ENCODE measurements at regions not wholly inside any gene's neighbourhood (a gene's known extent, or its start where the extent isn't known, plus 50 kb on each side); places are given as distances from the start of the nearest gene placed in this dataset.

DNA sequence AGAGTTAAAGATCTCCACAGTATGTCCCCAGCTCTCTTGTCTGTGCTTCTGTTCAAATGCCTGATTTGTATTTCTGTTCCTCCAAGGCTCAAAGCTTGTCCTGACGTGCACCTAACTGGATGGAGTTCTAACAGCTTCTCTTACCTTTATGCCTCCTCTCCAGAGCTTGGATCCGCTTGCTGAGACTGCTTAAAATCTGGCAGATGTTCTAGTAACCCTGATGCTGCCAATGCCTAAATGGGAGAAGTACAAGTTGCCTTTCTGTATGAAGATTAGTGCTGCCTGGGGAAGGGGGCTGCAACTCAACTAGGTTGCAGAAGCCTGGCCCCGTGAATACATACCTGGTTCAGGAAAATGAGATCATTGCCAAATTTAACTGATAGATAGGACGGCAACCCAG, 354.5 kb upstream of the KCNMB2 start:
- ChIA-PET POLR2A (interaction anchor here (0.7 kb wide), 1 partner anchor 14 kb away, joined by 5 read pairs; no protein-coding TSS in a partner anchor), CTCF (interaction anchor here (0.9 to 1.0 kb wide), 2 partner anchors 8 to 13 kb away, joined by 3 to 5 read pairs; no protein-coding TSS in a partner anchor)
- H3K4me1 Mint-ChIP-seq (ENCODE audit: insufficient read depth, unreplicated experiment) = peaks cover 4% of the 10 kb centered on the region
- no peak overlapping the region for H3K4me3 Mint-ChIP-seq (ENCODE audit: unreplicated experiment)
- H3K27ac Mint-ChIP-seq (ENCODE audit: low read depth, unreplicated experiment) = no peak overlapping the region
- no peak for DNase-seq (ENCODE audit: unreplicated experiment)
- BruUV-seq (replicated peaks) = no TSS peak
- H3K36me3 Mint-ChIP-seq (ENCODE audit: insufficient read depth, unreplicated experiment) = no peaks in the 10 kb centered on the region
- TF ChIP-seq, protein P1, sequence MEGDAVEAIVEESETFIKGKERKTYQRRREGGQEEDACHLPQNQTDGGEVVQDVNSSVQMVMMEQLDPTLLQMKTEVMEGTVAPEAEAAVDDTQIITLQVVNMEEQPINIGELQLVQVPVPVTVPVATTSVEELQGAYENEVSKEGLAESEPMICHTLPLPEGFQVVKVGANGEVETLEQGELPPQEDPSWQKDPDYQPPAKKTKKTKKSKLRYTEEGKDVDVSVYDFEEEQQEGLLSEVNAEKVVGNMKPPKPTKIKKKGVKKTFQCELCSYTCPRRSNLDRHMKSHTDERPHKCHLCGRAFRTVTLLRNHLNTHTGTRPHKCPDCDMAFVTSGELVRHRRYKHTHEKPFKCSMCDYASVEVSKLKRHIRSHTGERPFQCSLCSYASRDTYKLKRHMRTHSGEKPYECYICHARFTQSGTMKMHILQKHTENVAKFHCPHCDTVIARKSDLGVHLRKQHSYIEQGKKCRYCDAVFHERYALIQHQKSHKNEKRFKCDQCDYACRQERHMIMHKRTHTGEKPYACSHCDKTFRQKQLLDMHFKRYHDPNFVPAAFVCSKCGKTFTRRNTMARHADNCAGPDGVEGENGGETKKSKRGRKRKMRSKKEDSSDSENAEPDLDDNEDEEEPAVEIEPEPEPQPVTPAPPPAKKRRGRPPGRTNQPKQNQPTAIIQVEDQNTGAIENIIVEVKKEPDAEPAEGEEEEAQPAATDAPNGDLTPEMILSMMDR (IDR thresholded peaks at IDR 0.05; ENCODE audit: unreplicated experiment) = no peak
- H3K27me3 Mint-ChIP-seq (ENCODE audit: insufficient read depth, unreplicated experiment) = no peaks in the 10 kb centered on the region
- H3K9me3 Mint-ChIP-seq (ENCODE audit: unreplicated experiment) = no peaks in the 10 kb centered on the region
- intact Hi-C loops (cut with micrococcal nuclease) = no loop called here

DNA sequence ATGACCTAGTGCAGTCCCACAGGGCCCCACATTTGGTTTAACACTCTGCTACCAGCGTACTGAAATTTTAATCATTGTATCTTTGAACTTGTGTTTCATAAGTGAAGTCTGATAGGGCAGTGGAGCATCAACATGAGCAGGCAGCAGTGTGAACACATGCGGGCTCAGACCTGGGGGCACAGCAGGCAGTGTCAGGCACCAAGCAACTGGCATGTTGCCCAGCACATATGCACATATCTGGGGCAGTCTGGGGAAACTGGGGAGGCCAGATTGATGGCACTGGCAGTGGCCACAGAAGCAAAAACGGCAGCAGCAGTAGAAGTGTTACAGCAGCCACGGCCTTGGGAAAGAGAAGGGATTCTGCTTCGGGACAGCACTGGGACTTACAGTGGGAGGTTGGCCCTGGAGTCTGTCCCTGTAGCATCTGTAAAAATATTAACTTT, 353.9 kb upstream of the KCNMB2 start:
- intact Hi-C loops (cut with micrococcal nuclease) = no loop called here
- no peaks in the 10 kb centered on the region for H3K27me3 Mint-ChIP-seq (ENCODE audit: insufficient read depth, unreplicated experiment)
- TF ChIP-seq, protein P1 (IDR thresholded peaks at IDR 0.05; ENCODE audit: unreplicated experiment) = no peak

DNA sequence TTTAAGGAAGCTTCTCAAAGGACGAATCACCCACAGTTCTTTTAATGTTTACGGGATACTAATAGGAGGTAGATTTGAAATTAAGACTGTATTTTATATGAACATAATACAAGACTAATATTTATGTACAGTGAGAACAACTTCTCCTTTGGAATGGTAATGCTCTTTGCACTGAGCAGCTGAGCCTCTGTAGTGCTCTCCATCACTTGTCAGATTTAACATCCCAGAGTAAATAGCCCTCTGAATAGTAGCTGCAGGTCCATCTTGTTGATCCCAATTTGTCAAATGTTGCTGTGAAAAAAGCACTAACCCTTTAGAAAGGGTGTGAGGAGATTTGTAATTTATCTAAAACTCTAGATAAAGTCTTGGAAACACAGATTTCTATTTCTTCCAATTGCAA, 351.4 kb upstream of the KCNMB2 start:
- no peak for DNase-seq (ENCODE audit: unreplicated experiment)
- Mint-ChIP-seq H3K4me1 (ENCODE audit: insufficient read depth, unreplicated experiment) (peaks cover 5% of the 10 kb centered on the region), H3K4me3 (ENCODE audit: unreplicated experiment) (no peak overlapping the region), H3K27me3 (ENCODE audit: insufficient read depth, unreplicated experiment) (no peaks in the 10 kb centered on the region), H3K9me3 (ENCODE audit: unreplicated experiment) (no peaks in the 10 kb centered on the region), H3K27ac (ENCODE audit: low read depth, unreplicated experiment) (no peak overlapping the region), H3K36me3 (ENCODE audit: insufficient read depth, unreplicated experiment) (no peaks in the 10 kb centered on the region)
- ChIA-PET POLR2A (interaction anchor here (0.6 kb wide), 1 partner anchor 20 kb away, joined by 3 read pairs; no protein-coding TSS in a partner anchor), CTCF (no interaction called here)
- TF ChIP-seq, protein P1 (IDR thresholded peaks at IDR 0.05; ENCODE audit: unreplicated experiment) = no peak
- BruUV-seq (replicated peaks) = no TSS peak
- intact Hi-C loops (cut with micrococcal nuclease) = no loop called here

More for the DNA sequence above, 353.9 kb upstream of the KCNMB2 start:
- Mint-ChIP-seq H3K27ac (ENCODE audit: low read depth, unreplicated experiment) (no peak overlapping the region), H3K4me3 (ENCODE audit: unreplicated experiment) (no peak overlapping the region), H3K9me3 (ENCODE audit: unreplicated experiment) (no peaks in the 10 kb centered on the region), H3K36me3 (ENCODE audit: insufficient read depth, unreplicated experiment) (no peaks in the 10 kb centered on the region), H3K4me1 (ENCODE audit: insufficient read depth, unreplicated experiment) (peaks cover 4% of the 10 kb centered on the region)
- CTCF ChIA-PET = interaction anchor here (0.9 kb wide), 1 partner anchor 8 kb away, joined by 5 read pairs; no protein-coding TSS in a partner anchor
- DNase-seq (ENCODE audit: unreplicated experiment) = no peak
- no TSS peak for BruUV-seq (replicated peaks)
- POLR2A ChIA-PET = interaction anchor here (0.7 to 1.2 kb wide), 2 partner anchors 12 to 14 kb away, joined by 4 to 5 read pairs; no protein-coding TSS in a partner anchor

DNA sequence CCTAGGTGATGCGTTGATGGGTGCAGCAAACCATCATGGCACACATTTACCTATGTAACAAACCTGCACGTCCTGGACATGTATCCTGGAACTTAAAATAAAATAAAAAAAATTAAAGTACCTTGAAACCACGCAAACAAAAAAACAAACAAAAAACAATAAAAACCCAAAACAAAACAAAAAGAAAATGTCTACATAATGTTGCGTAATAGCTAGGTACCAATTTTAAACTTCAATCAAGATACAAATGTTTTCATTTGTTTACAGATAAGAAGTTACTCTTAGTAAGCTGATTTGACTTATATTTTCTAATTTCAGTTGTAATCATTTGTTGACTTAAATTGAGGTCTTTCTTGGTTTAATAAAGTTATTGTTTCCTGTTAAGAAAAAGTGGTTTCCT, 349.6 kb upstream of the KCNMB2 start:
- BruUV-seq (replicated peaks) = no TSS peak
- no peak overlapping the region for H3K4me3 Mint-ChIP-seq (ENCODE audit: unreplicated experiment)
- DNase-seq (ENCODE audit: unreplicated experiment) = no peak
- H3K4me1 Mint-ChIP-seq (ENCODE audit: insufficient read depth, unreplicated experiment) = peaks cover 9% of the 10 kb centered on the region
- ChIA-PET POLR2A (interaction anchor here (1.4 kb wide), 1 partner anchor 9 kb away, joined by 5 read pairs; no protein-coding TSS in a partner anchor), CTCF (no interaction called here)
- H3K27me3 Mint-ChIP-seq (ENCODE audit: insufficient read depth, unreplicated experiment) = no peaks in the 10 kb centered on the region
- intact Hi-C loops (cut with micrococcal nuclease) = no loop called here
- no peak overlapping the region for H3K27ac Mint-ChIP-seq (ENCODE audit: low read depth, unreplicated experiment)
- H3K9me3 Mint-ChIP-seq (ENCODE audit: unreplicated experiment) = no peaks in the 10 kb centered on the region
- H3K36me3 Mint-ChIP-seq (ENCODE audit: insufficient read depth, unreplicated experiment) = no peaks in the 10 kb centered on the region
- TF ChIP-seq, protein P1 (IDR thresholded peaks at IDR 0.05; ENCODE audit: unreplicated experiment) = no peak
